Posterior vena cava (tissue), 2 donors: ENCODE measurements at regions not wholly inside any gene's neighbourhood (a gene's known extent, or its start where the extent isn't known, plus 50 kb on each side); places are given as distances from the start of the nearest gene placed in this dataset.

ENCODE experiments used
- DNase-seq: peaks from one replicate; pipeline ENCODE4 v3.0.0-alpha.2; 2020; ENCODE audit warnings: low spot score
- intact Hi-C, 2 donors: fragments of 100-400 bp; cut with DNase I; formaldehyde crosslinking; loops; one replicate each; pipeline versions ENCODE4 v1.14.1 to v1.14.2; 2022 to 2023
- donor health status: DM: yes; HTN: yes; CAD: no.
- donor health status: DM: yes; HTN: yes; CAD: no.

- intact Hi-C loops, result no loop called here
- no peak for DNase-seq
Measured at GRCh38 chr1:43067233-43067745, 104.8 kb downstream of the EBNA1BP2 start.

GRCh38 chr1:43066578-43066977 lies 105.5 kb downstream of the EBNA1BP2 start:
- DNase-seq, result no peak
- intact Hi-C loops, result no loop called here

- DNase-seq, result no peak
- intact Hi-C loops, result no loop called here
Measured at GRCh38 chr1:43065616-43066399, 106.3 kb downstream of the EBNA1BP2 start.

GRCh38 chr1:43065191-43065590 lies 106.5 kb upstream of the SLC2A1 start:
- DNase-seq, result no peak
- intact Hi-C loops, result no loop called here

- intact Hi-C loops, result no loop called here
Measured at GRCh38 chr1:43063394-43064219, 104.9 kb upstream of the SLC2A1 start.

GRCh38 chr1:43062527-43063095 lies 103.9 kb upstream of the SLC2A1 start:
- DNase-seq, result no peak
- intact Hi-C loops, result no loop called here

More at GRCh38 chr1:43063394-43064219, 104.9 kb upstream of the SLC2A1 start:
- no peak for DNase-seq

GRCh38 chr1:43061757-43062156 lies 103.1 kb upstream of the SLC2A1 start:
- DNase-seq, result no peak
- intact Hi-C loops, result no loop called here

- intact Hi-C loops, result no loop called here
- no peak for DNase-seq
Measured at GRCh38 chr1:43059640-43060574, 101.2 kb upstream of the SLC2A1 start.

- intact Hi-C loops, result no loop called here
- no peak for DNase-seq
Measured at GRCh38 chr1:43058545-43059360, 100.1 kb upstream of the SLC2A1 start.

- DNase-seq, result no peak
- intact Hi-C loops, result no loop called here
Measured at GRCh38 chr1:43058056-43058455, 99.4 kb upstream of the SLC2A1 start.

- no peak for DNase-seq
- intact Hi-C loops, result no loop called here
Measured at GRCh38 chr1:43057567-43057966, 98.9 kb upstream of the SLC2A1 start.

- intact Hi-C loops, result no loop called here
- DNase-seq, result no peak
Measured at GRCh38 chr1:43056981-43057391, 98.3 kb upstream of the SLC2A1 start.

GRCh38 chr1:43056460-43056859 lies 97.8 kb upstream of the SLC2A1 start:
- no peak for DNase-seq
- intact Hi-C loops, result no loop called here

GRCh38 chr1:43054961-43055360 lies 96.3 kb upstream of the SLC2A1 start:
- intact Hi-C loops, result no loop called here
- no peak for DNase-seq

- intact Hi-C loops, result no loop called here
Measured at GRCh38 chr1:43052786-43053439, 94.2 kb upstream of the SLC2A1 start.

GRCh38 chr1:43052322-43052721 lies 93.7 kb upstream of the SLC2A1 start:
- intact Hi-C loops, result no loop called here
- DNase-seq, result no peak

More at GRCh38 chr1:43052786-43053439, 94.2 kb upstream of the SLC2A1 start:
- no peak for DNase-seq

- intact Hi-C loops, result no loop called here
- DNase-seq, result no peak
Measured at GRCh38 chr1:43049481-43049880, 90.8 kb upstream of the SLC2A1 start.

- intact Hi-C loops, result no loop called here
- no peak for DNase-seq
Measured at GRCh38 chr1:43048601-43049011, 89.9 kb upstream of the SLC2A1 start.
